ENCODE measurements at regions not wholly inside any gene's neighbourhood (a gene's known extent, or its start where the extent isn't known, plus 50 kb on each side); places are given as distances from the start of the nearest gene placed in this dataset.

DNA sequence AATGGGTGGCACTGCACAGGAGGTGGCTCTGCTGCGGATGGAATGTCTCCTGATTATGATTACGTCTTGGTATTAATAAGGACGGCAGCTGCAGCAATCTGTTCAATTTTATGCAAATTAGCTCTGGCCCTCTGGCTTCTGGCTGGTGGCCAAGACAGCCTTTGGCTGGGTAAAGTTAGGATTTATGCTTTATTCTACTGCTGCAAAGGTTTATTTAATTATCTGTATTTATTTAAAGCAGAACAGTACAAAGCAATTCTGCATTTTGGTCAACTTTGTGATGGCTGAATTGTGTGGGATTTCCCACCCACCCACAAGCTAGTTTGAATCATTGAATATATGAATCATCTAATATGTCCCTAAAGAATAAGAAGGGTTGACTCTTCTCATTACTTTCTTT lies 745.6 kb upstream of the FAM241A start:
- no peak for DNase-seq (ENCODE audit: extremely low spot score, unreplicated experiment)
- Mint-ChIP-seq H3K4me1 (ENCODE audit: unreplicated experiment) (no peaks in the 10 kb centered on the region), H3K27me3 (no peaks in the 10 kb centered on the region), H3K27ac (no peak overlapping the region), H3K9me3 (no peaks in the 10 kb centered on the region), H3K4me3 (no peak overlapping the region), H3K36me3 (no peaks in the 10 kb centered on the region)
- TF ChIP-seq, protein P1, sequence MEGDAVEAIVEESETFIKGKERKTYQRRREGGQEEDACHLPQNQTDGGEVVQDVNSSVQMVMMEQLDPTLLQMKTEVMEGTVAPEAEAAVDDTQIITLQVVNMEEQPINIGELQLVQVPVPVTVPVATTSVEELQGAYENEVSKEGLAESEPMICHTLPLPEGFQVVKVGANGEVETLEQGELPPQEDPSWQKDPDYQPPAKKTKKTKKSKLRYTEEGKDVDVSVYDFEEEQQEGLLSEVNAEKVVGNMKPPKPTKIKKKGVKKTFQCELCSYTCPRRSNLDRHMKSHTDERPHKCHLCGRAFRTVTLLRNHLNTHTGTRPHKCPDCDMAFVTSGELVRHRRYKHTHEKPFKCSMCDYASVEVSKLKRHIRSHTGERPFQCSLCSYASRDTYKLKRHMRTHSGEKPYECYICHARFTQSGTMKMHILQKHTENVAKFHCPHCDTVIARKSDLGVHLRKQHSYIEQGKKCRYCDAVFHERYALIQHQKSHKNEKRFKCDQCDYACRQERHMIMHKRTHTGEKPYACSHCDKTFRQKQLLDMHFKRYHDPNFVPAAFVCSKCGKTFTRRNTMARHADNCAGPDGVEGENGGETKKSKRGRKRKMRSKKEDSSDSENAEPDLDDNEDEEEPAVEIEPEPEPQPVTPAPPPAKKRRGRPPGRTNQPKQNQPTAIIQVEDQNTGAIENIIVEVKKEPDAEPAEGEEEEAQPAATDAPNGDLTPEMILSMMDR (conservative IDR thresholded peaks at IDR 0.05) = no peak

DNA sequence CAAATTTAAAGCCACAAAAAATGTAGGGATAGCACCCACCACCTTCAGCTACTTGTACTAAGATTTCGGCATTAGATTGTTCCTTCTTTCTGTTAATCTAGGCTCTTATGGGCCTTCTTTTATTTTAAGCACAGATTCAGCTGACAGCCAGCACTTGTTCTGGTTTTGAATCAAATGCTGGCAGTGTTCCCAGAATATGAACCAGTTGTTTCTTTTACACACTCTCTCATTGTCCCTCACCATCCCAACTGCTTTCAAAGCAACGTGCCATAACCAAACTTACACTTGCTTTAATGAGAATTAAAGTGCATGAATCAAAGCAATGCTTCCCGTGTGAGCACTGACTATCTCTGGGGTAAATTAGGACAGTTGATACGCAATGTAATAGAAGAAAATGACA lies 744.5 kb upstream of the FAM241A start:
- H3K4me1 Mint-ChIP-seq (ENCODE audit: unreplicated experiment) = no peaks in the 10 kb centered on the region
- TF ChIP-seq, protein P1 (conservative IDR thresholded peaks at IDR 0.05) = no peak
- no peak overlapping the region for H3K27ac Mint-ChIP-seq
- no peaks in the 10 kb centered on the region for H3K36me3 Mint-ChIP-seq
- no peak for DNase-seq (ENCODE audit: extremely low spot score, unreplicated experiment)
- no peaks in the 10 kb centered on the region for H3K9me3 Mint-ChIP-seq
- H3K27me3 Mint-ChIP-seq = no peaks in the 10 kb centered on the region
- no peak overlapping the region for H3K4me3 Mint-ChIP-seq

DNA sequence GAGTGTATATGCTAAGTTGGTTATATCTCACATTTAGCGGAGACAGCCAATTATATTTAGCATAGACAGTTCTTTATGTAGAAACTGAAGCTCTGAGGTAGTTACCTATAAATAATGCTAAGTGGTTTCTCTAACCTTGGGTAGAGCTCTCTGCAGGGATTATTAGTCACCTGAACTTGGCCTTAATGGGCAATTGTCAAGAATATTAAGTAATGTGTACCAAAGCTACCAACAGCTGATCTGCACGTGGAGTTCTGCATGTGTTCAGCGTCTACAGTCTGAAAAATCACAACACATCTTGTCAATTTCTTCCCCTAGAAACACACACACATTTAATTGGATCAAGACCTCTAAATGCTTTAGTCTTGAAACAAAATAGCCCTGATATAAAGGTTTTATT lies 740.6 kb upstream of the FAM241A start:
- no peak overlapping the region for H3K27ac Mint-ChIP-seq
- no peaks in the 10 kb centered on the region for H3K27me3 Mint-ChIP-seq
- DNase-seq (ENCODE audit: extremely low spot score, unreplicated experiment) = no peak
- H3K9me3 Mint-ChIP-seq = no peaks in the 10 kb centered on the region
- no peak overlapping the region for H3K4me3 Mint-ChIP-seq
- H3K4me1 Mint-ChIP-seq (ENCODE audit: unreplicated experiment) = no peaks in the 10 kb centered on the region
- no peaks in the 10 kb centered on the region for H3K36me3 Mint-ChIP-seq
- TF ChIP-seq, protein P1 (conservative IDR thresholded peaks at IDR 0.05) = no peak

DNA sequence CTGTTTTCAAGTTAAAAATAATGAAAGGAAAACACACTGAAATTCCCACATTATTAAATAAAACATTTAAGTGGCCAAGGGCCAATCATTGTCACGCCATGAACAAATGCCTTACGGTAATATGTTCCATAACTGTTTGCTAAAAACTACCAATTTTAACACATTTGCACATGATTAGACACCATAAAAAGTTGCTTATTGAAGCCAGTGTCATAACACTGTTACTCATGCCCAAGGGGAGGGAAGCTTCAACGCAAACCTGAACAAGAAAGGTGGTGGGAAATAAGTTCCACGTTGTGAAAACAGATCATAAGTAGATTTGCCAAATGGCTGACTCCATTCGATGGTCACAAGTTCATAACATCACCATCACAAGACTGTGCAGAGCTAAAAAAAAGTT lies 739.3 kb upstream of the FAM241A start:
- TF ChIP-seq, protein P1 (conservative IDR thresholded peaks at IDR 0.05) = no peak
- no peaks in the 10 kb centered on the region for H3K36me3 Mint-ChIP-seq

DNA sequence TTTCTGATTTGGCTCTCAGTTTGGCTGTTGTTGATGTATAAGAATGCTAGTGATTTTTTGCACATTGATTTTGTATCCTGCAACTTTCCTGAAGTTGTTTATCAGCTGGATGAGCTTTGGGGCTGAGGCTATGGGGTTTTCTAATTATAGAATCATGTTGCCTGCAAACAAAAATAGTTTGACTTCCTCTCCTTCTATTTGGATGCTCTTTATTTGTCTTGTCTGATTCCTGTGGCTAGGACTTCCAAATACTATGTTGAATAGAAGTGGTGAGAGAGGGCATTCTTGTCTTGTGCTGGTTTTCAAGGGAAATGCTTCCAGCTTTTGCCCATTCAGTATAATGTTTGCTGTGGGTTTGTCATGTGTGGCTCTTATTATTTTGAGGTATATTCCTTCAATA lies 734.7 kb upstream of the FAM241A start:
- Mint-ChIP-seq H3K4me1 (ENCODE audit: unreplicated experiment) (no peaks in the 10 kb centered on the region), H3K36me3 (no peaks in the 10 kb centered on the region), H3K27ac (no peak overlapping the region), H3K9me3 (no peaks in the 10 kb centered on the region), H3K27me3 (peaks cover 3% of the 10 kb centered on the region), H3K4me3 (no peak overlapping the region)
- DNase-seq (ENCODE audit: extremely low spot score, unreplicated experiment) = no peak
- TF ChIP-seq, protein P1 (conservative IDR thresholded peaks at IDR 0.05) = no peak

More for the DNA sequence above, 739.3 kb upstream of the FAM241A start:
- no peak for DNase-seq (ENCODE audit: extremely low spot score, unreplicated experiment)
- Mint-ChIP-seq H3K9me3 (no peaks in the 10 kb centered on the region), H3K27ac (no peak overlapping the region), H3K4me3 (no peak overlapping the region), H3K4me1 (ENCODE audit: unreplicated experiment) (no peaks in the 10 kb centered on the region), H3K27me3 (no peaks in the 10 kb centered on the region)

DNA sequence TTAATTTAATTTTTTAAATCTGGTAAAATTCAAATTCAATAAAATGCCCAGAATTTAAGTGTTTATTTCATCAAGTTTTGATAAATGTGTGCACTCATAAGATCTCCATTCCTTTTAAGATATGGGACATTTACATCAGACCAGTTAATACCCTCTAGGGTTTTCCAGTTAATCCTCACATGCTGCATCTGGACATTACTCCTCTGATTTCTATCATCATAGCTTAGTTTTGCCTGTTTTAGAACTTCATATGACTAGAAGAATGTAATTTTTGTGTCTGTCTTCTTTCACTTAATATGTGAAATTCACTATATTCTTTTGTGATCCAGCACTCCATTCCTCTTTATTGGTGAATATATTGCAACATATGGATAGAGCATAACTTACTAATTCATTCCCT lies 727.7 kb upstream of the FAM241A start:
- TF ChIP-seq, protein P1 (conservative IDR thresholded peaks at IDR 0.05) = no peak
- no peak overlapping the region for H3K4me3 Mint-ChIP-seq
- no peaks in the 10 kb centered on the region for H3K9me3 Mint-ChIP-seq
- H3K27me3 Mint-ChIP-seq = peaks cover 3% of the 10 kb centered on the region
- no peaks in the 10 kb centered on the region for H3K36me3 Mint-ChIP-seq
- H3K27ac Mint-ChIP-seq = no peak overlapping the region
- DNase-seq (ENCODE audit: extremely low spot score, unreplicated experiment) = no peak
- H3K4me1 Mint-ChIP-seq (ENCODE audit: unreplicated experiment) = no peaks in the 10 kb centered on the region

Measured in type B pancreatic cell (in vitro differentiated cells).